KG1 (cell line): ENCODE measurements at regions not wholly inside any gene's neighbourhood (a gene's known extent, or its start where the extent isn't known, plus 50 kb on each side); places are given as distances from the start of the nearest gene placed in this dataset.

Experiments
- DNase-seq: peaks from one replicate; lab custom pipeline; 2025; lab: John Stamatoyannopoulos, UW

GRCh38 chr10:105875050-105875449, 1234.0 kb downstream of the SORCS3 start:
- DNase-seq, result no peak

GRCh38 chr10:105872665-105873064, 1231.6 kb downstream of the SORCS3 start:
- DNase-seq, result no peak

- no peak for DNase-seq
These were observed 1227.8 kb downstream of the SORCS3 start for GRCh38 chr10:105868935-105869334.

DNA sequence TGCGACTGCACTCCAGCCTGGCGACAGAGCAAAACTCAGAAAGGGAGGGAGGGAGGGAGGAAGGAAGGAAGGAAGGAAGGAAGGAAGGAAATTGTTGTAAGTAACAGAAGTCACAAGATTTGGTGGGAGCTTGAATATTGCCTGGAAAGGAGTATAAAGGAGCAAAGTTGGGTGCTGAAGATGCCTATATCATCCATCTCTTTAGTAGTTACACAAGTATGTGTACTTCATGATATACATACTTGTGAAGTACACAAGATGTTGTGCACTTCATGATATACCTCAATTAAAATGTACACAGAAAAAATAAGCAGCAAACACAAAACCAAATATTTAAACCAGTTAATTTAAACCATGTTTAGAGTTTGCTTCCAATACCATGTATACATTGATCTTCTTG, 1223.8 kb downstream of the SORCS3 start:
- DNase-seq, result no peak

- no peak for DNase-seq
These were observed 1216.5 kb downstream of the SORCS3 start for GRCh38 chr10:105857268-105858264.

GRCh38 chr10:105855791-105856190, 1214.7 kb downstream of the SORCS3 start:
- no peak for DNase-seq

DNA sequence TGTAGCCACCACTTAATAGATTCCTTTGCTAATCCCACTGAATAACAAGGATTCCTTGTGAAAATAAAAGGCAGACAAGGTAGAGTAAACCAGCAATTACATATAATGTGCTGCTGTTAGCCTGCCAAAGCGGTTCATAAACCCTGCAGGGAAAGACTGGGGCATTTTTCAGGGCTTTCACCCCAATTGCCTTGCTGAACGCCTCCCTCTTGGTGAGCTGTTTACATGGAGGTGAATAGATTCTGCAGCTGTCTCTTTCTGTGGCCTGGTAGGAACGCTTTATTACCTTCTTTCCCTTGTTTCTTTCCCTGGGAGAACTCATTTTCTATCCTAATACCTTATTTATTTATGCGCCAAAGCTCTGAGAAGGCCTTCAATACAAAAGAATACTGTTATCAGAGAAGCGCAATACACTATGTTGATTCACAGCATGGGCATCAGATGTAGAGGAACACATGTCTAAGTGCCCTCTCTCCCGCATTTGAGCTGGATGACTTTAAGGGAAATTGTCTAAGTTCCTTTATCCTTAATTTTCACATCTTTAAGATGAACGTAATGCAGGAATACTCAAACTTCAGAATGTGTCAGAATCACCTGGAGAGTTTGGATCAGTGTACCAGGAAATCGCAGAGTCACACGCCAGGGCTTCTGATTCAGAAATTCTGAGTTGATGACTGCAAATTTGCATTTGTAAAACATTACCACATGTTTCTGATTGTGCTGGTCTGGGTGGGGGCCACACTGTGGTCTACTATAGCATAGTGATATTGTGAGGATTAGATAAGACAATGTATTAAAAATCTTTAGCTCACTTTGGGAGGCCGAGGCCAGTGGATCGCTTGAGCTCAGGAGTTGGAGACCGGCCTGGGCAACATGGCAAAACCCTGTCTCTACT, 1203.8 kb downstream of the SORCS3 start:
- DNase-seq, result no peak

GRCh38 chr10:105844241-105844640, 1203.2 kb downstream of the SORCS3 start:
- no peak for DNase-seq

DNA sequence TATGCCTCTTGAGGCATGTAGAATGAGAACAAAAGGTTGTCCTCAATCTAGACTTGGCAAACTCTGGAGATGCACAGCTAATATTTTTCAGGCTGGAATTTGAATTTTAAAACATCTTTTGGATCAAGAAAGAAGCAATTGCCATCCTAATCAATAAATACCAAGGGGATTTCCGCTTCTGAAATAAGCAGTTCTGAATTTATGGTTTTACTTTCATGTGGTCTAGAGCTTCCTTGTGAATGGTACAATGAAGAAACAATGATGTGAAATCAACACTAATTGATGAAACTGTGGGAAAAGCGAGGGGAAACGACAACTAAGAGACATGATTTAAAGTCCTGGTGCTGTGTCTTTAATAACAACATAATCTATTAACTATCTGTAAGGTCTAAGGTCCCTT, 1202.7 kb downstream of the SORCS3 start:
- no peak for DNase-seq

- no peak for DNase-seq
These were observed 1199.2 kb downstream of the SORCS3 start for GRCh38 chr10:105840288-105840770.

DNA sequence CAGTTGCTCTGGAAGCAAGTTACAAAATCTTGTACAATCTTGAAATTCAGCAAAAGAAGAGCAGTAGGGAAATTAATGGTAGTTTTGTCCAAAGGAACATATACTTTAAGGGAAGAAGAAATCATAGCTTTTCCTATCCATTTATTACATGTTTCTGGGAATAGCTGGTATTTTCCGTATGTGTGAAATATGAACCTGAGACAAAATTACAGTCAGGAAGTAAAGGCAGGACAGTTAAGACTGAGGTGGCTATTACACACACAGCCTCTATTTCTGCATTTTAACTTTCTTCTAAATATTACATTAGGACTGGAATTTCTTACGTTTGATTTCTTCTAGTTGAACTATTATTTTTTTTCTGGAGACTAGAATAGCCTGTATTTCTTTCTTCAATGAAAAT, 1197.3 kb downstream of the SORCS3 start:
- no peak for DNase-seq

DNA sequence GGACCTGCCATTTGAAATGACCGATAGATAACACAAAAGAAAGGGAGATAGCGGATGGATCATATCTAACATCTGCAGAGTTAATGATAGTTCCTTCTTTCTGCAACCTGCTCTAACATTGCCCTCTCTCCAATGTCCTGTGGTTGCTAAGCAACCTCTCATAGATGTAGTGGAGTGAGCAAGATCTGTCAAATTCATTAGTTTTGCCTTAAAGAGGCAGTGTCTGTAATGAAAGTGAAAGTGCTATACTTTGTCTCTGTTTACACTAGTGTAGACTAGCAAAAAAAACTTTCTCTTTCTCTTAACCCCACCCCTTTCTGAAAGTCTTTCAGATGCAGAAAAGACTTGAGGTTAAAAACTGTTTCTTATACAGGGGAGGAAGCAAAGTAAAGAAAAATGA, 1196.9 kb downstream of the SORCS3 start:
- DNase-seq, result no peak

- no peak for DNase-seq
These were observed 1193.4 kb downstream of the SORCS3 start for GRCh38 chr10:105834261-105835059.

DNA sequence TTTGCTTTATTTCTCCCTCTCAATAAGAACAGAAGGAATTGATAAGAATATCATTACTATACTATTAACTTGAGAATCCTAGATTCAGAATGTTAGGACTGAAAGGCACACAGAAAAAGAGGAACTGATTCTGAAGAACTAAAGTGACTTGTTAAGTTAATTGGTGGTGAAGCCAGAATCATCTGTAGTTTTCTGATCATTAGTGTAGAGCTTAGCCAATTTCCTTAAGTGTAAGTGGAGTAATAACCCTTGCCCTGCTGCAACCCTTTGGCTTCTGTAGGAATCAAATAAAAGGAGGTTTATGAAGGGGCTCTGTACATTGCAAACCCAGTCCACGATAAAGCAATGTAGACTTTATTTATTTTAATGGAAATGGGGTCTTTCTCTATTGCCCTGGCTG, 1186.0 kb downstream of the SORCS3 start:
- DNase-seq, result no peak

- DNase-seq, result no peak
These were observed 1167.0 kb downstream of the SORCS3 start for GRCh38 chr10:105807935-105808587.

GRCh38 chr10:105803206-105803605, 1162.1 kb downstream of the SORCS3 start:
- DNase-seq, result no peak

DNA sequence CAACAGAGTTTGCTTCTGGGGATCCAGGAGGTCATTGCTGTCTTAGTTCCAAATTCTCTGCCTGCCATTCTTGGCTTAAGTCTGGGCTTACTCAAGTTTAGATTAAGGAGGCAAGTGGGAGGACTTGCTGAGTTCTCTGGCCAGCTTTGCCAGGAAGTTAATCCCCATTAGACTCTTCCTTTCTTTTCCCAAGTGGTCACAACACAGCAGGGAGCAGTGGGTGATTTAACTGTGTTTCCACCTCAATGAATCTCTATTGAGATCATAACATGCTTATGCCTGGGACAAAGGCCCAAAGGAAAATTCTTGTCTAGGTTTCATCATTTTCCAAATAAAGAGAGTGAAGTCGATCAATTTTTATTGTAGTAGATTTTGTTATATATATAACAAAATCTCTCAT, 1159.6 kb downstream of the SORCS3 start:
- no peak for DNase-seq

DNA sequence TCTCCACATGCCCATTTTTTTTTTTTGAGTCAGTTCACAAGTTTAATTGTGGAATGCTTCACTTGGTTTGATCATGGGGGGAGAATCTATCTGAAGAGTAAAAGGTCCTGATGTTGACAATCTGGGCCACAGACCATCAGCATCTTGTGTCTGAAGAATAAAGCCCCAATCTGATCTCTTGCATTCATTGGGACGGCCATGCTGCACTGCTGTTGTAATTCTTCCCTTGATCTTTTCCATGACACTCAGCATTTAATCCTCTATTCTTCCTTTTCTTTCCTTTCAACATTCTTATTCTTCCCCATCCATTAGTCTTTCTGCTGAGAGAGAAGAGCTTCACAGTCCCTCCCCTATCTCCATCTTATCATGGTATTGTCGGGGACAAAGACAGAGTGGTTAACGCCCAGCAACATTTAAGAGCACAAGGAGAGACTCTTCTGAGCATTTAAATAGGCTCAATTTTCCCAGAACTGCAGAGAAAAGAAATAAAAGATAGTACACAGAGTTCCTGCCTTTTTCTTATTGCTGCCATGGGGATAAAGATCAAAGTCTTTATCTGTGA, 1157.3 kb downstream of the SORCS3 start:
- DNase-seq, result no peak

DNA sequence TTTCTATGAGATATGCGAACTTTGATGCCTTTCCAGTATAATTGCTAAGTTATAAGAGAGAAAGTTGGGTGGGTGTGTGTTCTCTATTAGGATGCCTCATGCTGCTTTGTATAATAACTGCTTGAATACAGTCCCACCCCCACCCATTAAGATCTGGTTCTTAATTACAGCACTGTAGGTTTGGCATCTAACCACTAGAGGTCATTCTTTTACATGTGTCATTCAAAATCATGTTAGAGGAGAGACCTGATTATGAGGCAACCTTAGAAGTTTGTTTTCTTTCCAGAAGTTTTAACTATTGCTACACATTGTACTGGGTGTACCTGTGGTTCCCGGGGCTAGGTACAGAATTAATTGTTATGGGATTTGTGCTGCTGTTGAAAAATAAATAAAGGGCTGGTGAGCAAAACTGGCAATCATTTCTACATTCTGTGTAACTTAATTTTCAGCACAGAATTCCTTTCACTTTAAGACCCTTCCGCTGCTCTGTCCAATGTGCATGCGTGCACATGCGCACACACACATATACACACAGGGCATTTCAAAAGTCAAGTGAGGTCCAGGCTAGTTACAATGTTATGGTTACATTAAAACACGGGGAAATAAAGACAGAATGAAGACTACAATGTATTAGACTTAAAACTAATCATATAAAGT, 1156.3 kb downstream of the SORCS3 start:
- DNase-seq, result no peak

- DNase-seq, result no peak
These were observed 1152.0 kb downstream of the SORCS3 start for GRCh38 chr10:105793071-105793470.
